A549 (cell line): ENCODE measurements at regions not wholly inside any gene's neighbourhood (a gene's known extent, or its start where the extent isn't known, plus 50 kb on each side); places are given as distances from the start of the nearest gene placed in this dataset.

Experiments
- ATAC-seq, 2 experiments: fragments of 200-7000 bp in 1 of 2; fragments of >200 bp in 1 of 2; cut with Nextera tagmentation in 1 of 2; cut with Tn5 transposase in 1 of 2; 3 replicates each; pipeline versions ENCODE4 v1.8.0 to v1.9.1; 2018 to 2020; ENCODE audit warnings: mild to moderate bottlenecking in 1 of 2, moderate library complexity in 1 of 2
- CTCF ChIA-PET: fragments of 300-600 bp; sonication (Branson Sonifier 250); formaldehyde crosslinking; extraction: SDS; loops from one replicate; lab custom pipeline; 2021; ENCODE audit warnings: antibody characterized with exemption, inconsistent platforms; lab: Yijun Ruan, JAX
- POLR2A ChIA-PET: fragments of 350-600 bp; formaldehyde crosslinking; extraction: SDS; loops from one replicate; lab custom pipeline; 2021; ENCODE audit warnings: antibody characterized with exemption, inconsistent platforms; lab: Yijun Ruan, JAX
- DNase-seq, 2 experiments: peaks; one replicate each; pipeline versions ENCODE4 v3.0.0 to v3.0.0-alpha.2; 2011 to 2016; ENCODE audit warnings: low read depth in 1 of 2, low spot score in 1 of 2
- FAIRE-seq: peaks from 2 replicates; lab custom pipeline; 2011; peaks lifted over from hg19 to GRCh38; lab: Jason Lieb, UNC
- H3K27ac ChIP-seq, 2 experiments: fragments of >200 bp; sonication (Bioruptor Twin); formaldehyde crosslinking; 3 replicates each; pipeline ENCODE4 v1.5.1; 2016 to 2017
- H3K4me1 ChIP-seq: fragments of >200 bp; sonication (Bioruptor Twin); formaldehyde crosslinking; 3 replicates; pipeline ENCODE4 v1.6.1; 2016
- H3K4me2 ChIP-seq: fragments of >200 bp; sonication (Bioruptor Twin); formaldehyde crosslinking; 3 replicates; pipeline ENCODE4 v1.6.1; 2016
- H3K4me3 ChIP-seq: fragments of >200 bp; sonication (Bioruptor Twin); formaldehyde crosslinking; 3 replicates; pipeline ENCODE4 v1.5.1; 2016
- H3K9me3 ChIP-seq: fragments of >200 bp; sonication (Bioruptor Twin); formaldehyde crosslinking; 3 replicates; pipeline ENCODE4 v1.6.1; 2016
- ATOH8 ChIP-seq: fragments of 250-450 bp; sonication (Bioruptor Pico); IDR thresholded peaks from 2 replicates; pipeline ENCODE4 v1.5.0; 2020; ENCODE audit warnings: low read depth, mild to moderate bottlenecking, moderate library complexity
- BCL3 ChIP-seq: fragments of >200 bp; sonication (Bioruptor Twin); formaldehyde crosslinking; IDR thresholded peaks from 3 replicates; pipeline ENCODE4 v1.6.1; 2016
- CHD2 ChIP-seq: fragments of 150-350 bp; IDR thresholded peaks from 2 replicates; pipeline ENCODE4 v1.6.1; 2014; ENCODE audit warnings: low read length; ENCODE audit not compliant: partially characterized antibody
- CHD4 ChIP-seq: fragments of 200-600 bp; sonication (generic); IDR thresholded peaks from 2 replicates; pipeline ENCODE4 v1.6.1; 2016; ENCODE audit warnings: antibody characterized with exemption, mild to moderate bottlenecking, borderline replicate concordance
- CTCF ChIP-seq: fragments of >200 bp; sonication (Bioruptor Twin); formaldehyde crosslinking; IDR thresholded peaks from 3 replicates; pipeline ENCODE4 v1.5.1; 2016
- E2F6 ChIP-seq: IDR thresholded peaks from 2 replicates; pipeline ENCODE4 v1.6.1; 2012; ENCODE audit warnings: low read depth, borderline replicate concordance
- ELK1 ChIP-seq: fragments of 150-350 bp; IDR thresholded peaks from 2 replicates; pipeline ENCODE4 v1.6.1; 2014; ENCODE audit warnings: low read depth, mild to moderate bottlenecking, low read length
- FOSB ChIP-seq: fragments of 250-450 bp; sonication (Bioruptor Pico); IDR thresholded peaks from 2 replicates; pipeline ENCODE4 v1.5.0; 2020; ENCODE audit warnings: mild to moderate bottlenecking, moderate library complexity
- FOSL2 ChIP-seq, 2 experiments: fragments of 450-650 bp in 1 of 2; fragments of >200 bp in 1 of 2; sonication (Bioruptor Twin) in 1 of 2; formaldehyde crosslinking; IDR thresholded peaks; 2 replicates each; pipeline versions ENCODE4 v1.5.0 to v1.6.1; 2016 to 2020; ENCODE audit warnings: mild to moderate bottlenecking in 1 of 2, moderate library complexity in 1 of 2
- HES2 ChIP-seq: fragments of >200 bp; sonication (Bioruptor Twin); formaldehyde crosslinking; IDR thresholded peaks from 2 replicates; pipeline ENCODE4 v1.6.1; 2016
- HMGXB4 ChIP-seq: fragments of 250-450 bp; sonication (Bioruptor Pico); IDR thresholded peaks from 2 replicates; pipeline ENCODE4 v1.5.0; 2021; ENCODE audit warnings: mild to moderate bottlenecking, moderate library complexity, borderline replicate concordance
- MAFK ChIP-seq: fragments of 450-650 bp; IDR thresholded peaks from 2 replicates; pipeline ENCODE4 v1.6.1; 2014; ENCODE audit not compliant: partially characterized antibody
- MYC ChIP-seq: IDR thresholded peaks from 2 replicates; pipeline ENCODE4 v1.6.1; 2012; ENCODE audit warnings: mild to moderate bottlenecking, inconsistent platforms, low read length, improper control_type of control experiment, borderline replicate concordance
- NFE2L2 ChIP-seq: fragments of 150-350 bp; conservative IDR thresholded peaks from 2 replicates; pipeline ENCODE4 v1.6.1; 2014; ENCODE audit warnings: low read length
- PHF8 ChIP-seq: fragments of 200-600 bp; sonication (generic); IDR thresholded peaks from 2 replicates; pipeline ENCODE4 v1.6.1; 2016; ENCODE audit warnings: low read depth, mild to moderate bottlenecking, antibody characterized with exemption, moderate library complexity, borderline replicate concordance
- REST ChIP-seq: fragments of 200-600 bp; sonication (generic); IDR thresholded peaks from 2 replicates; pipeline ENCODE4 v1.6.1; 2016; ENCODE audit warnings: antibody characterized with exemption, mild to moderate bottlenecking, moderate library complexity
- SMC3 ChIP-seq: fragments of >200 bp; sonication (Bioruptor Twin); formaldehyde crosslinking; IDR thresholded peaks from 3 replicates; pipeline ENCODE4 v1.6.1; 2018; ENCODE audit warnings: inconsistent platforms
- TFCP2L1 ChIP-seq: fragments of 250-450 bp; sonication (Bioruptor Pico); IDR thresholded peaks from 2 replicates; pipeline ENCODE4 v1.5.0; 2021; ENCODE audit warnings: mild to moderate bottlenecking
- USF2 ChIP-seq: fragments of 450-650 bp; IDR thresholded peaks from 2 replicates; pipeline ENCODE4 v1.6.1; 2014; ENCODE audit warnings: antibody characterized with exemption
- ZSCAN20 ChIP-seq: fragments of 250-450 bp; sonication (Bioruptor Pico); IDR thresholded peaks from 2 replicates; pipeline ENCODE4 v1.8.0; 2022; ENCODE audit warnings: mild to moderate bottlenecking, moderate library complexity
- WGBS: methylation state at CpG from one replicate; pipeline ENCODE4 v1.1.6; 2017; ENCODE audit errors: missing lambda C conversion rate; 5-methylcytosine and 5-hydroxymethylcytosine counted together

- TF ChIP-seq USF2 = peak; percentile 83
- TF ChIP-seq CTCF = no peak
- peak; percentile 87; the same call in 1 of the 3 replicates for TF ChIP-seq BCL3
- TF ChIP-seq PHF8 = no peak
- TF ChIP-seq NFE2L2 = no peak
- peak; percentile 63; the same call in 1 of the 2 replicates for TF ChIP-seq HES2
- no peak for TF ChIP-seq TFCP2L1 (CRISPR knock-in tag)
- peak; percentile 59; the same call in 1 of the 2 replicates for TF ChIP-seq E2F6
- no peak for TF ChIP-seq CHD2
Observed at GRCh38 chr22:27212617-27213177, 555.3 kb downstream of the MIAT start (continued).

GRCh38 chr22:27213294-27213693, 555.9 kb downstream of the MIAT start:
- POLR2A ChIA-PET = no interaction called here
- Histone ChIP-seq H3K27ac (peak overlapping the region; percentile 77 to 89), H3K4me3 (no peak overlapping the region), H3K9me3 (no peaks in the 10 kb centered on the region), H3K4me1 (peaks cover 45% of the 10 kb centered on the region), H3K4me2 (peak overlapping the region; percentile 71)
- CTCF ChIA-PET = no interaction called here
- DNase-seq (no peak), FAIRE-seq (no peak), ATAC-seq (no peak)
- 95% methylated on average over 4 of the region's 4 CpGs for WGBS
- TF ChIP-seq MAFK (no peak), ZSCAN20 (CRISPR knock-in tag) (no peak), CHD2 (no peak), USF2 (no peak), FOSB (CRISPR knock-in tag) (no peak), REST (no peak), SMC3 (no peak), MYC (no peak), ELK1 (no peak), HMGXB4 (CRISPR knock-in tag) (no peak), CHD4 (no peak), ATOH8 (no peak), E2F6 (no peak), FOSL2 (IDR thresholded peaks at IDR 0.05) (no peak), FOSL2 (CRISPR knock-in tag; IDR thresholded peaks at IDR 0.05) (no peak)
